ENCODE measurements at regions not wholly inside any gene's neighbourhood (a gene's known extent, or its start where the extent isn't known, plus 50 kb on each side); places are given as distances from the start of the nearest gene placed in this dataset.
A peak's percentile ranks its signal among the peaks of the same experiment; 100 is the strongest.

- no peaks in the 10 kb centered on the region for H3K36me3 ChIP-seq (ENCODE audit: insufficient read depth)
- H3K27ac ChIP-seq: no peak overlapping the region
- no peak overlapping the region for H3K4me2 ChIP-seq
- no peaks in the 10 kb centered on the region for H4K20me1 ChIP-seq (ENCODE audit: insufficient read depth)
- H3K79me2 ChIP-seq (ENCODE audit: insufficient read depth, low read depth): no peaks in the 10 kb centered on the region
- no peaks in the 10 kb centered on the region for H3K4me1 ChIP-seq (ENCODE audit: low read depth, poor library complexity, severe bottlenecking)
- peak; percentile 59 for TF ChIP-seq CTCF (conservative IDR thresholded peaks at IDR 0.05; ENCODE audit: low read depth, low read length)
- H2AFZ ChIP-seq (ENCODE audit: low read depth): peak overlapping the region; percentile 54; the same call in 1 of the 2 replicates
- no peaks in the 10 kb centered on the region for H3K27me3 ChIP-seq (ENCODE audit: insufficient read depth, low read depth)
- H3K4me3 ChIP-seq (IDR thresholded peaks at IDR 0.05; ENCODE audit: insufficient read depth, low read depth, low read length): no peak overlapping the region
- no peak overlapping the region for H3K9ac ChIP-seq
Measured at GRCh38 chr3:38960953-38961622, 90.7 kb downstream of the SCN11A start.

GRCh38 chr3:38960042-38960622, 91.6 kb downstream of the SCN11A start:
- Histone ChIP-seq H3K4me3 (IDR thresholded peaks at IDR 0.05; ENCODE audit: insufficient read depth, low read depth, low read length) (no peak overlapping the region), H3K4me1 (ENCODE audit: low read depth, poor library complexity, severe bottlenecking) (no peaks in the 10 kb centered on the region), H2AFZ (ENCODE audit: low read depth) (no peak overlapping the region), H3K27ac (no peak overlapping the region), H4K20me1 (ENCODE audit: insufficient read depth) (no peaks in the 10 kb centered on the region), H3K4me2 (no peak overlapping the region), H3K36me3 (ENCODE audit: insufficient read depth) (no peaks in the 10 kb centered on the region), H3K27me3 (ENCODE audit: insufficient read depth, low read depth) (no peaks in the 10 kb centered on the region), H3K79me2 (ENCODE audit: insufficient read depth, low read depth) (no peaks in the 10 kb centered on the region), H3K9ac (no peak overlapping the region)
- no peak for TF ChIP-seq CTCF (conservative IDR thresholded peaks at IDR 0.05; ENCODE audit: low read depth, low read length)

- Histone ChIP-seq H3K36me3 (ENCODE audit: insufficient read depth) (no peaks in the 10 kb centered on the region), H3K27ac (no peak overlapping the region), H3K27me3 (ENCODE audit: insufficient read depth, low read depth) (no peaks in the 10 kb centered on the region), H3K79me2 (ENCODE audit: insufficient read depth, low read depth) (no peaks in the 10 kb centered on the region), H3K4me3 (IDR thresholded peaks at IDR 0.05; ENCODE audit: insufficient read depth, low read depth, low read length) (no peak overlapping the region), H2AFZ (ENCODE audit: low read depth) (no peak overlapping the region), H4K20me1 (ENCODE audit: insufficient read depth) (no peaks in the 10 kb centered on the region), H3K4me1 (ENCODE audit: low read depth, poor library complexity, severe bottlenecking) (no peaks in the 10 kb centered on the region), H3K4me2 (no peak overlapping the region), H3K9ac (no peak overlapping the region)
- TF ChIP-seq CTCF (conservative IDR thresholded peaks at IDR 0.05; ENCODE audit: low read depth, low read length): no peak
Measured at GRCh38 chr3:38958026-38958720, 93.6 kb downstream of the SCN11A start.

GRCh38 chr3:38957296-38957695, 94.4 kb downstream of the SCN11A start:
- no peaks in the 10 kb centered on the region for H3K36me3 ChIP-seq (ENCODE audit: insufficient read depth)
- H3K9ac ChIP-seq: no peak overlapping the region
- H3K27ac ChIP-seq: no peak overlapping the region
- no peak for TF ChIP-seq CTCF (conservative IDR thresholded peaks at IDR 0.05; ENCODE audit: low read depth, low read length)
- no peak overlapping the region for H3K4me3 ChIP-seq (IDR thresholded peaks at IDR 0.05; ENCODE audit: insufficient read depth, low read depth, low read length)
- H3K27me3 ChIP-seq (ENCODE audit: insufficient read depth, low read depth): no peaks in the 10 kb centered on the region
- H3K4me1 ChIP-seq (ENCODE audit: low read depth, poor library complexity, severe bottlenecking): no peaks in the 10 kb centered on the region
- H3K79me2 ChIP-seq (ENCODE audit: insufficient read depth, low read depth): no peaks in the 10 kb centered on the region
- H2AFZ ChIP-seq (ENCODE audit: low read depth): no peak overlapping the region
- H3K4me2 ChIP-seq: no peak overlapping the region
- no peaks in the 10 kb centered on the region for H4K20me1 ChIP-seq (ENCODE audit: insufficient read depth)
